Hematopoietic multipotent progenitor cell treated with erythropoietin and hydrocortisone succinate and interleukin-3 and kit ligand, for 15 days (in vitro differentiated cells): ENCODE measurements at regions not wholly inside any gene's neighbourhood (a gene's known extent, or its start where the extent isn't known, plus 50 kb on each side); places are given as distances from the start of the nearest gene placed in this dataset.

ENCODE experiments used
- DNase-seq: peaks from one replicate; pipeline ENCODE4 v3.0.0-alpha.2; 2015; ENCODE audit warnings: low spot score

DNA sequence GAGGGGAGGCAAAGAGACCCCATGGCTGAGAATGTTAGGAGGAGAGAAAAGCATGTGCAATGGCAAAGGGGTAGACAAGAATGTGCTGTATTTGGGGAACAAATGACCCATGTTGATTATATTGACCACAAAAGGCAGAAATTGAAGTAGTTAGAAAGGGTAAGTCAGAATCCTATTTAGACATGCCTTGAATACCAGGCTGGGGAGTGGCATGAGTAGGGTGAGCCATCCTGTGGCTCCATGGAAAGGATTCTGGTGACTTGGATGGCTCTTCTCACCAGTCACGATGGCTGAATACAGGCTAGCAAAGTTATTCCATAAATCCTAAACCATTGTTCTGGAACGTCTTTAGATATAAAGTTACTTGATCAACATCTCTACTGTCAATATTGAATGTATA is 73.4 kb upstream of the MEF2C start:
- DNase-seq = no peak

GRCh38 chr5:88955403-88955802 is 72.4 kb upstream of the MEF2C start:
- DNase-seq = no peak

GRCh38 chr5:88954511-88954910 is 71.5 kb upstream of the MEF2C start:
- no peak for DNase-seq

DNA sequence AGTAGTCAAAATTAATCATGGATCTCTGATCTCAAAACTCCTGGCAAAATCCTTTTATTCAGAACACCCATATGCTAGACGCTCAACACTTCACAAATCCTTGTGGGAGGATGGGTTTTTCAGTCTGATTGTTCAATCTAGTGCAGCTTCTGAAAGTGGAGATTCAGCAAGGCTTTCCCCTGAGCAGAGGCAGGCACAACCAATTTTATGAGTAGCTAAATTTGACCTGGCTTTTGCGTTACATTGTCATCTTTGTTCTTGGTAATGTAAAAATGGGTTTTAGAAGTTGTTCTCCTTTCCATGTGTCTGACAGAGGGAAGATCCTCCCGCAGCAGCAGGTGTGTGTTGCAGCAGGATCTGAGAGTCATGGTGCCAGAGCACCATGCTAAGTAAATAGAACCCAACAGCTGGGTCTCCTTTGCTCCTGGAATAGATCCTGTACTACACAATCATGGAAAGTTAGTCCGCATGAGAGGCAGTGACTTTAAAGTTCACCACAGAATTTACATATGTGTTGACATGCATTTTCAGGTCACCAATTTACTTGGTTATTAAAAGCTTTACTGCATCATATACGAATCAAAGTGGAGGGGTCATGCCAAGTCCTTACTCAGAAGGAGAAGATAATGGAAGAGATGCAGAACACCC is 70.1 kb upstream of the MEF2C start:
- DNase-seq = no peak

GRCh38 chr5:88952344-88952743 is 69.4 kb upstream of the MEF2C start:
- DNase-seq = no peak

DNA sequence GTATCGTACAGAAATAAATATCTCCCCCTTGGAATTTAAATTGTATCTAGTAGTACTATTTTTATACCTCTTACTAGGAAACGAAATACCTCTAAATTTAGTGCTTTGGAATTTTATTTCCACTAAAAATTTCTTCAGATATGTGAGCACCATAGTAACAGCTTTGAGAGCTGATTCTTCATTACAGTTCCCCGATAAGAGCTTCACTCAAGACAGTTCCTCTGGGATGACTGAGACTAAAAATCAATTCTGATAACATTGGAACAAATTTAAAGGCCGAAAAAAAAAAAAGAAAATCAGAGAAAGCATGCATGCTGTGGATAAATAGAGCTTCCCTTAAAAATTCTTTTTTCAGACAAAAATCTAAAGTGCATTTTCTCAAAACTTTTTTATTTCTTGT is 68.5 kb upstream of the MEF2C start:
- no peak for DNase-seq

DNA sequence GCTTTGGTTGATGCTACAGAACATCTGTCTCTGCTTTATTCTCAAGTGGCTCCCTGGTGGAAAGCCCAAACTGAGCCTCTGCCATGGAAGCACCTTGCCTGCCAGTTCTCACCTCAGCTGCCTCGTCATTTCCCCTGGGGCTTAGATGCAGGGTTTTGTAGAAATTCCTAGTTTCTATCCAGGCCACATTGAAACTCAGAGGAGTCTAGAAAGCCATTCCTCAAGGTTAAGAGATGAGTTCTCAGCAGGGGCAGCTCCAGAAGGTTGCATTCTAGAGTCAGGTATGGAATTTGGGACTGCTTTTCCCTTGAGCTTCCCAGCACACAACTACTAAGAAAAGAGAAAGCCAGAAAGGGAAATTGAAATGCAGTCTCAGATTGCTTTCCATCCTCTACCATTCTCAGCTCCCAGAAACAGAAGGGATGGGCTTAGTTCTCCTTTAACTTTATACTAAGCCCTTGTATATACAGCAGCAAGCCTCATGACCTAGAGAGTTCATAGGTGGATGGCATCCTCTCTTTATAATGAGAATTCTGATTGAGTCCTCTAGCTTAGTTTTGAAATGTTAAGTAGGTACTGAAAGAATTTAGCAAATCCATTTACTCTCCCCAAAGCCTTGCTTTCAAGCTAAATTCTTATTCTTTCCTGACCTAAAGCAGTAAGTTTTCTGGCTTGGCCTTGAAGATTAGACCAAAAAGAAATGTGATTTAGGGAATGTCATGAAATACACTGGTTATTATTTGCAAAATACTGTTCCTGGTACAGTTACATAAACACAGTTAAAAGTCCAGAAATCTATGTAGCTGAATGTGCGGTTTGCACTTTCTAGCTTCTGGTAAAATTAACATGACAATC is 66.0 kb upstream of the MEF2C start:
- DNase-seq = no peak

GRCh38 chr5:88944751-88945531 is 62.0 kb upstream of the MEF2C start:
- DNase-seq = no peak

DNA sequence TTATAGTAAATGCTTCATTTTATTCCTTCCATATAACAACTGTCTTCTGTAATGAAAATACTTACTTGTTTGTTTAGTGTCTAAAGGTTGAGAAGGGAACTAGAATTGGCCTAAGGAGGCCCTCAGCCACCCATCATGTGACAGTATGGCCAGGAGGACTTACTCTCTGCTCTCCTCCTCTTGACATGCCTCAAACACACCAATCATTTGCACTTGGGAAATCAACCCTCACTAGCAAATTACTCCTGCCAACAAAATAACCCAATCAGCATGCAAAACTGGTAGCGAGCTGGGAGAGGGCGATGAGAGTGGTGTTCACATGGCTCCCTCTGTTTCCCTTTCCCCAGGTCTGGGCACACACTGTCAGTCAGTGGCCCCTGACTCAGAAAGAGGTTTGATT is 58.6 kb upstream of the MEF2C start:
- DNase-seq = no peak

- DNase-seq = no peak
These were observed 57.7 kb upstream of the MEF2C start for GRCh38 chr5:88940713-88941112.

GRCh38 chr5:88939300-88939699 is 56.3 kb upstream of the MEF2C start:
- no peak for DNase-seq

GRCh38 chr5:88938488-88938887 is 55.5 kb upstream of the MEF2C start:
- DNase-seq = no peak

DNA sequence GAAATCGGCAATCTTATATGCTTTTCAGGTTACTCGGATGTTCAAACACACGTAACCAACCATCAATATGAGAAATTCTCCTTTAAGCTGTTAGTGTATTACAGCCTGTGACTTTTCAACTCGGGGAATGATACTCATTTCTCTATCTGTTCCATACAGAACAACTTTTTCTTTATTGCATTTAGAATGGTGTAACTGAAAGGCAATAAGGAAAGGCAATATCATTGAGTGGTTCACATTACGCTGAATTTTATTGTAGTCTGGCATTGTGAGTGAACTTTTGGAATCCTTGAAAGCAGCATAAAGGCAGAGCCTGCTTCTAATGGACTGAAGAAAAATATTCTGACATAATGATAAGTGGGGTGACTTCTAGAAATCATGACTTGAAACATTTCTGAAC is 54.4 kb upstream of the MEF2C start:
- DNase-seq = no peak

GRCh38 chr5:88934439-88934838 is 51.5 kb upstream of the MEF2C start:
- no peak for DNase-seq
